Esophagus muscularis mucosa (tissue), 4 donors: ENCODE measurements at regions not wholly inside any gene's neighbourhood (a gene's known extent, or its start where the extent isn't known, plus 50 kb on each side); places are given as distances from the start of the nearest gene placed in this dataset.

Experiments
- DNase-seq: peaks from one replicate; pipeline ENCODE4 v3.0.0-alpha.2; 2017; ENCODE audit errors: extremely low spot score
- H3K27ac ChIP-seq, 4 donors: fragments of 200-600 bp; sonication (generic); replicated peaks in 1 of 4; 1 replicate in 3 of 4; 2 replicates in 1 of 4; pipeline ENCODE4 v1.5.1; 2016 to 2019; ENCODE audit warnings: mild to moderate bottlenecking in 1 of 4
- H3K27me3 ChIP-seq, 4 donors: fragments of 200-600 bp; sonication (generic); one replicate each; pipeline versions ENCODE4 v1.5.1 to v1.6.0; 2016 to 2019
- H3K36me3 ChIP-seq, 4 donors: fragments of 200-600 bp; sonication (generic); one replicate each; pipeline ENCODE4 v1.5.1; 2016 to 2019
- H3K4me1 ChIP-seq, 4 donors: fragments of 200-600 bp; sonication (generic); one replicate each; pipeline ENCODE4 v1.5.1; 2016 to 2019
- H3K4me3 ChIP-seq, 4 donors: fragments of 200-600 bp; sonication (generic); 1 replicate in 2 of 4; 2 replicates in 2 of 4; pipeline ENCODE4 v1.5.1; 2016 to 2019; ENCODE audit warnings: mild to moderate bottlenecking in 4 of 4, moderate library complexity in 1 of 4
- H3K9me3 ChIP-seq, 4 donors: fragments of 200-600 bp; sonication (generic); 1 replicate in 3 of 4; 2 replicates in 1 of 4; pipeline ENCODE4 v1.5.1; 2016 to 2019
- EP300 ChIP-seq: sonication (generic); formaldehyde crosslinking; IDR thresholded peaks from one replicate; pipeline ENCODE4 v1.6.1; 2017; ENCODE audit warnings: antibody characterized with exemption
- POLR2A ChIP-seq: fragments of 450-650 bp; IDR thresholded peaks from one replicate; pipeline ENCODE4 v1.6.1; 2017; ENCODE audit warnings: antibody characterized with exemption, moderate library complexity, mild to moderate bottlenecking, low read depth
- POLR2AphosphoS5 ChIP-seq, 2 donors: sonication (generic); formaldehyde crosslinking; IDR thresholded peaks; one replicate each; pipeline ENCODE4 v1.6.1; 2017; ENCODE audit warnings: antibody characterized with exemption in 2 of 2
- WGBS: methylation state at CpG from one replicate; pipeline ENCODE4 v1.1.5; 2018; 5-methylcytosine and 5-hydroxymethylcytosine counted together
- intact Hi-C: fragments of 100-400 bp; cut with DNase I; formaldehyde crosslinking; loops from one replicate; pipeline ENCODE4 v1.15.1; 2023
- TF ChIP-seq, protein P1 (sequence below), 3 experiments: fragments of 200-600 bp in 2 of 3; fragments of 450-650 bp in 1 of 3; sonication (generic) in 2 of 3; IDR thresholded peaks; one replicate each; pipeline ENCODE4 v1.5.1; 2017 to 2019; ENCODE audit warnings: antibody characterized with exemption in 3 of 3, mild to moderate bottlenecking in 2 of 3, moderate library complexity in 1 of 3

DNA sequence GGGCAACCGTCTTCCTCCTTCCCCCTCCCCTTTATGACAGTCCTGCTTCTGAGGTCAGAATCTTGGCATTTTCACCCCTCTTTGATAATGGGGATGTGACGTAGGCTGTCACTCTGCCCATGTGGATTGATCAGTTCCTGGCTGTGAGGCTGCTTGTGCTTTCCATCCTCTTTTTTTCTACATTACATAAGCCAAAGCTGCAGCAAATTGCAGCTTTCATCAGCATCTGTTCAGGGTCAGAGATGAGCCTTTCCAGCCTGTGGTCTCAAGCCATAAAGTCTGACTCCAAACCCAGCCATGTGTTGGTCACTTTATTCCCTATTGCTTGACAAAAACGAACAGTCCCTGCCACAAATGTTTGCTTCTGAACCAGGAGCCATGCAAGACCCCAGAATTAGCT is 535.1 kb downstream of the CDH11 start:
- WGBS, result 49% methylated on average over 2 of the region's 3 CpGs

DNA sequence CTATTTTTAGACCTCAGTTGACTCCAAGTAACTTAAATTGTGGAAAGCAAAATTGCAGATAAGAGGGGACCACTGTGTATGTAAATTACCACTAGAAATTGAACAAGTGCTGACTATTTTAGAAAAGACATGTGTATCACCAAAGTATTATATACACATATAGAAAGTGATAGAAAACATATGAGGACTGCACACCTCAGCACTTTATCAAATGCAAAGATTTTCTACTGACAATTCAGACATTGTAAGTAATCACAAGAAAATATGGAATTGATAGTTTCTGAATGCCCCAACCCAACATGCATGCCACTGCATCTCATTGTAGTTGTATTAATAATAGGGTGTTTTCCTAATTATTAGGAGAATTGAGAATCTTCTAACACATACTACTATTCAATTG is 536.5 kb downstream of the CDH11 start:
- no peak for DNase-seq

More for the DNA sequence above, 535.1 kb downstream of the CDH11 start:
- Histone ChIP-seq H3K27ac (no peak overlapping the region), H3K36me3 (no peaks in the 10 kb centered on the region), H3K4me3 (no peak overlapping the region), H3K27me3 (no peaks in the 10 kb centered on the region), H3K9me3 (no peaks in the 10 kb centered on the region), H3K4me1 (no peaks in the 10 kb centered on the region)
- TF ChIP-seq, protein P1, sequence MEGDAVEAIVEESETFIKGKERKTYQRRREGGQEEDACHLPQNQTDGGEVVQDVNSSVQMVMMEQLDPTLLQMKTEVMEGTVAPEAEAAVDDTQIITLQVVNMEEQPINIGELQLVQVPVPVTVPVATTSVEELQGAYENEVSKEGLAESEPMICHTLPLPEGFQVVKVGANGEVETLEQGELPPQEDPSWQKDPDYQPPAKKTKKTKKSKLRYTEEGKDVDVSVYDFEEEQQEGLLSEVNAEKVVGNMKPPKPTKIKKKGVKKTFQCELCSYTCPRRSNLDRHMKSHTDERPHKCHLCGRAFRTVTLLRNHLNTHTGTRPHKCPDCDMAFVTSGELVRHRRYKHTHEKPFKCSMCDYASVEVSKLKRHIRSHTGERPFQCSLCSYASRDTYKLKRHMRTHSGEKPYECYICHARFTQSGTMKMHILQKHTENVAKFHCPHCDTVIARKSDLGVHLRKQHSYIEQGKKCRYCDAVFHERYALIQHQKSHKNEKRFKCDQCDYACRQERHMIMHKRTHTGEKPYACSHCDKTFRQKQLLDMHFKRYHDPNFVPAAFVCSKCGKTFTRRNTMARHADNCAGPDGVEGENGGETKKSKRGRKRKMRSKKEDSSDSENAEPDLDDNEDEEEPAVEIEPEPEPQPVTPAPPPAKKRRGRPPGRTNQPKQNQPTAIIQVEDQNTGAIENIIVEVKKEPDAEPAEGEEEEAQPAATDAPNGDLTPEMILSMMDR (IDR thresholded peaks at IDR 0.05), result no peak
- TF ChIP-seq POLR2AphosphoS5 (IDR thresholded peaks at IDR 0.05), result no peak
- TF ChIP-seq EP300, result no peak
- no peak for TF ChIP-seq POLR2A
- intact Hi-C loops, result no loop called here
- no peak for DNase-seq

DNA sequence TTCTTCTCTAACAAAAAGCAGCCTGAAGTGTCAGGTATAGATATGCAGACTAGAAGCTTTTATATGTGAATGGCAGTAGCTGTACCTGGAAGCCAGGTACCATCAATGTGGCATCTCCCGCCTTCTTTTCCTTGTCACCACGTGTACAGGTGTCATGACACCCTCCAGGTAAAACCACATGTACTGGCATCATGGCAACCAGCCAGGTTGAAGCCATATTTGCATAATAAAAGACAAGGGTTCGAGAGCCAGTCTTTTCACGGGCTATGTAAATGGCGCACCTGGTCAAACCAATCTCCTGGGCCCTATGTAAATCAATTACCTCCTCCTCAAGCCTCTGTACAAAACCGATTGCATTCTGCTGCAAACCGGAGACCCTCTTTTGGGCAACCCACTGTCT is 541.3 kb downstream of the CDH11 start:
- Histone ChIP-seq H3K9me3 (no peaks in the 10 kb centered on the region), H3K36me3 (no peaks in the 10 kb centered on the region), H3K4me3 (no peak overlapping the region), H3K27me3 (no peaks in the 10 kb centered on the region), H3K27ac (no peak overlapping the region), H3K4me1 (no peaks in the 10 kb centered on the region)
- TF ChIP-seq, protein P1 (IDR thresholded peaks at IDR 0.05), result no peak
- TF ChIP-seq POLR2AphosphoS5 (IDR thresholded peaks at IDR 0.05) (no peak), EP300 (no peak), POLR2A (no peak)
- intact Hi-C loops, result no loop called here
- no peak for DNase-seq
- 79% methylated on average over 7 of the region's 7 CpGs for WGBS

More for the DNA sequence above, 536.5 kb downstream of the CDH11 start:
- Histone ChIP-seq H3K27ac (no peak overlapping the region), H3K9me3 (no peaks in the 10 kb centered on the region), H3K27me3 (no peaks in the 10 kb centered on the region), H3K4me3 (no peak overlapping the region), H3K4me1 (no peaks in the 10 kb centered on the region), H3K36me3 (no peaks in the 10 kb centered on the region)
- intact Hi-C loops, result no loop called here
- TF ChIP-seq POLR2AphosphoS5 (IDR thresholded peaks at IDR 0.05) (no peak), POLR2A (no peak), EP300 (no peak)
- TF ChIP-seq, protein P1 (IDR thresholded peaks at IDR 0.05), result no peak

DNA sequence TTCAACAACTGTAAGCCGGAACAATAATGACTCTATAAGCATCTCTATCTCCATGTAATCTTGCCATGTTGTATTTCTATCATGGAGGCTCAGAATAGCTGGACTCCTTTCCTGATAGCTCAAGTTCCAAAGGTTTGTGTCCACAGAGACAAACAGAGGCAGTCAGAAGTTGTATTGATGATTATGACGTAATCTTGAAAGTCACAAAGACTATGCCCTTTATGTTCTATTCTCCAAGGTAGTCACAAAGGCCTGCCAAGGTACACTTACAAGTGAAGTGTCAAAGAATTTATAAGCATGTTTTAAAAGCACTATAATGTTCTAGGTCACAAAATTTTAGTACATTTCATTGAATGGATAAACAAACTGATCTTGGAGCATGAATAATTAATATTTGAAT is 542.2 kb downstream of the CDH11 start:
- no peak for TF ChIP-seq POLR2AphosphoS5 (IDR thresholded peaks at IDR 0.05)
- no peak for TF ChIP-seq EP300
- TF ChIP-seq POLR2A, result no peak
- TF ChIP-seq, protein P1 (IDR thresholded peaks at IDR 0.05), result no peak
- 98% methylated on average over 2 of the region's 2 CpGs for whole genome bisulfite sequencing
- no peaks in the 10 kb centered on the region for H3K9me3 ChIP-seq
- no peak overlapping the region for H3K4me3 ChIP-seq
- no peak for DNase-seq
- intact Hi-C loops, result no loop called here
- H3K27me3 ChIP-seq, result no peaks in the 10 kb centered on the region
- no peaks in the 10 kb centered on the region for H3K4me1 ChIP-seq
- no peaks in the 10 kb centered on the region for H3K36me3 ChIP-seq
- no peak overlapping the region for H3K27ac ChIP-seq

DNA sequence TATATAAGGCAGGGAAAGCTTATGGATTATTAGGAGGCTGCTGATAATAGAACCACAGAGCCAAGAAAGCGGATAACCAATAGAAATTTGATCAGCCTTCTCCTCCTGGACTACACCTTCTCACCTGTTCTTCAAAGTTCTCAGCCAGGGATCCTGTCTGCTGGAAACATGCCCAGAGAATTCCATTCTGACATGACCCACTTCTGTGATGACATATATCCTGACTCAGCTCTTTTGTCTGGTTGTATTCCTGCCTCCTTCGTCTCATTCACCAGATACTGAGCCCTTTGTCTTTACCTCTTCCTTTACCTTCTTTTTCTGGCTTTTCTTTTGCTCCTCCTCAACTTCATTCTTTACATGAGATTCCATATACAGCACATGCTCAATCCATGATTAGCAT is 576.1 kb downstream of the CDH11 start:
- Histone ChIP-seq H3K27ac (no peak overlapping the region), H3K4me3 (no peak overlapping the region), H3K9me3 (no peaks in the 10 kb centered on the region), H3K36me3 (no peaks in the 10 kb centered on the region), H3K27me3 (no peaks in the 10 kb centered on the region), H3K4me1 (no peaks in the 10 kb centered on the region)
- intact Hi-C loops, result no loop called here
- no peak for DNase-seq
- WGBS, result 89% methylated on average over 2 of the region's 2 CpGs
- TF ChIP-seq, protein P1 (IDR thresholded peaks at IDR 0.05), result no peak
- TF ChIP-seq EP300, result no peak
- no peak for TF ChIP-seq POLR2AphosphoS5 (IDR thresholded peaks at IDR 0.05)
- no peak for TF ChIP-seq POLR2A
